ENCODE measurements at regions not wholly inside any gene's neighbourhood (a gene's known extent, or its start where the extent isn't known, plus 50 kb on each side); places are given as distances from the start of the nearest gene placed in this dataset.

DNA sequence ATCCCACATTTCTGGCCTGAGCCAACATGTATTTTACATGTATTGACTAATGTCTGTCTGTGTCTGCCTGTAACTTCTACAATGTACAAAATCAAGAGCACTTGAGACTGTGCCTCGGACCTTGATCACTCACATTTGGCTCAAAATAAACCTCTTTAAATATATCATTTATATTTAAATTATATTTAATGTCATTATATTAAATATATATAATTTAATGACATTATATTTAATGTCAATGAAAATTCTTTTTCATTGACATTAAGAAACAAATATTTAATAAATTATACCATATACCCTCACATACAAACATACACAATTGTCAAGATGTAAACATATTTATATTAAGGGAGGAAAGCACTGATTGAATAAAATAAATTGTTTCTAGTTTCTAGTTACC is 1099.8 kb upstream of the CDH18 start:
- TF ChIP-seq, protein P1, sequence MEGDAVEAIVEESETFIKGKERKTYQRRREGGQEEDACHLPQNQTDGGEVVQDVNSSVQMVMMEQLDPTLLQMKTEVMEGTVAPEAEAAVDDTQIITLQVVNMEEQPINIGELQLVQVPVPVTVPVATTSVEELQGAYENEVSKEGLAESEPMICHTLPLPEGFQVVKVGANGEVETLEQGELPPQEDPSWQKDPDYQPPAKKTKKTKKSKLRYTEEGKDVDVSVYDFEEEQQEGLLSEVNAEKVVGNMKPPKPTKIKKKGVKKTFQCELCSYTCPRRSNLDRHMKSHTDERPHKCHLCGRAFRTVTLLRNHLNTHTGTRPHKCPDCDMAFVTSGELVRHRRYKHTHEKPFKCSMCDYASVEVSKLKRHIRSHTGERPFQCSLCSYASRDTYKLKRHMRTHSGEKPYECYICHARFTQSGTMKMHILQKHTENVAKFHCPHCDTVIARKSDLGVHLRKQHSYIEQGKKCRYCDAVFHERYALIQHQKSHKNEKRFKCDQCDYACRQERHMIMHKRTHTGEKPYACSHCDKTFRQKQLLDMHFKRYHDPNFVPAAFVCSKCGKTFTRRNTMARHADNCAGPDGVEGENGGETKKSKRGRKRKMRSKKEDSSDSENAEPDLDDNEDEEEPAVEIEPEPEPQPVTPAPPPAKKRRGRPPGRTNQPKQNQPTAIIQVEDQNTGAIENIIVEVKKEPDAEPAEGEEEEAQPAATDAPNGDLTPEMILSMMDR (conservative IDR thresholded peaks at IDR 0.05; ENCODE audit: low read depth, low read length), result no peak
- TF ChIP-seq EZH2 (IDR thresholded peaks at IDR 0.05; ENCODE audit: borderline replicate concordance, low read depth, low read length, poor library complexity, severe bottlenecking), result no peak

Data from A673 (cell line).